ENCODE measurements at regions not wholly inside any gene's neighbourhood (a gene's known extent, or its start where the extent isn't known, plus 50 kb on each side); places are given as distances from the start of the nearest gene placed in this dataset.

DNA sequence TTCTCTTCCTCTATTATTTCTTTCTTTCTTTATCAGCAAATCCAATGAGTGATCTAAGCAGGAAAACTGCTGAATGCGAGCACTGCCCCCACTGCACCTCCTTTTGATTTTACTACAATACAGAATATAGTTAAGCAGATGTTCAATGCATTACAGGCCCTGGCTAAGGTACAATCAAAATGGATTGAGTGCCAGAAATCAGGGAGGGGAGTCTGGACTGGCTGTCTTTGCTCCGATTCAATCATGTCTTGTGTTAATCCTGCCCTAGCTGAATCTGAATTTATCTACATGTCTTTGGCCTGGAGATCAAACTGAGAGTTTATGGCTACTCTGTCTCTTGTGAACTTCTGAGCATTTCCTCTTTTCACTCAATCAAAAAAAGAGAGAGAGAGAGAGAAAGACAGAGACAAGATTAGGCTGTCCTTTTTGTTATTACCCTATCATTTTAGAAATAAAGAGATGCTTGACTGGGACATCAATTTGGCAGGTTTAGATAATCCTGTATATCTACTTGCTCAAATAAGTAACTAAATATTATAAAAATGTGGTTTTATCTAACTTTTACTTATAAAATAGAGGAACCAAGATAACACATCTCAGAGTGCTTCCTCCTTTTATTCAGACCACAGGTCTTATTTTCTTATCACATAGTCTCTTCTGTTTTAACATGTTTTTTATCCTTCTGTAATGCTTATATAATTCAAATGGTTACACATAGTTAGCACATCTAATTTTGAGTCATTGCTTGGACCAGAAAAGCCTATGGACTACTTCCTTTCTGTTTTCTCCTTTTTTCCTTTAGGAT is 656.2 kb downstream of the KCNJ2 start:
- peak; percentile 63 for DNase-seq

DNA sequence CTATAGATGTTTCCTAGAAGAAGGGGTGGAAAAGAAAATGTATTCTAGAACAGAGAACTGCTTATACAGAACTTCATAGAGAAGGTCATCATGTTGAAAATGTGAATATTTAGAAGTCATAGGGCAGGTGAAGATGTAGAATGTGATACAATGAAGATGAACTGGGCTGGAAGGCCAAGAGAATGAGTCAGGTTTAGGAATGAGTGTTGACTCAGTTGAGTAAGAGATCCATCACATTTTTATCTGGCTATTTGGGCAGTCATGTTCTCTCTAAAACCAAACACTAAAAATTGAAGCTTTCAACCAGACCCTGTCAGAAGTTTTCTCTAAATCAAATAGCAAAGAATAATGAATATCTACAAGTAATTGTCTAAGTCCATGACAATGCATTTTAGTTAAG is 660.5 kb downstream of the KCNJ2 start:
- no peak for DNase-seq

DNA sequence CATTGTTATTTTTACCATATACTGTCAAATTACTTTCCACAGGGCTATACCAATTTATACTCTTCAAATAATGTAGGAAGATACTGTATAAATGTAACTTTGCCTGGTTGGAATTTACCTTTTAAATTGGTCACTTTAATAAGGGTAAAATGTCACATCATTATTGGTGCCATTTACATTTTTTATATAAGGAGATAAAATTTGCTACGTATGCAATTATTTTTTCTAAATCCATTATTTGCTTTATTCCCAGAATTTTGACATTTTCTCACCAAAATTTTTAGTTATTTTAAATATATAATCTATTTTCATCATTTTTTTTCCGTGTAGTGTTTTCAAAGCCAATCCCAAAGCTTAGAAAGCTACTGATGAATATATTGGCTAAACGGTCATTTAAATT is 664.7 kb downstream of the KCNJ2 start:
- DNase-seq: no peak

DNA sequence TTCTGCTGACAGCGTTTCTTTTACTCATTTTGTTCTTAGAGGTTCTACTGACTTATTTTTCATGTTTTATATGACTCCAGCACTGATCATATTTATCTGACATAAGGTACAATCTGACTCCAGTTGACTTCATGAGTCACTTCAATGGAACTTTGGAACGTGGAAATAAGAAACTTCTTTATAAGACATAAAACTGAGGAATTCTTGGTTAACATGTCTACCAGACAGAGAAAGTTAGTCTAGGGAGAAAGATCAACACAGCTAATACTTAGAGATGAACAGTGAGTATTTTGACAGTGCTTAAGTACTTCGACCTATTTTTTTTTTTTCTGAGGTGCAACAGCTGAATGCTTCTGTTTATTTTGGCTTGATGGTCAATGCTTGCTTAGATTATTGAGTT is 679.5 kb downstream of the KCNJ2 start:
- DNase-seq: no peak

DNA sequence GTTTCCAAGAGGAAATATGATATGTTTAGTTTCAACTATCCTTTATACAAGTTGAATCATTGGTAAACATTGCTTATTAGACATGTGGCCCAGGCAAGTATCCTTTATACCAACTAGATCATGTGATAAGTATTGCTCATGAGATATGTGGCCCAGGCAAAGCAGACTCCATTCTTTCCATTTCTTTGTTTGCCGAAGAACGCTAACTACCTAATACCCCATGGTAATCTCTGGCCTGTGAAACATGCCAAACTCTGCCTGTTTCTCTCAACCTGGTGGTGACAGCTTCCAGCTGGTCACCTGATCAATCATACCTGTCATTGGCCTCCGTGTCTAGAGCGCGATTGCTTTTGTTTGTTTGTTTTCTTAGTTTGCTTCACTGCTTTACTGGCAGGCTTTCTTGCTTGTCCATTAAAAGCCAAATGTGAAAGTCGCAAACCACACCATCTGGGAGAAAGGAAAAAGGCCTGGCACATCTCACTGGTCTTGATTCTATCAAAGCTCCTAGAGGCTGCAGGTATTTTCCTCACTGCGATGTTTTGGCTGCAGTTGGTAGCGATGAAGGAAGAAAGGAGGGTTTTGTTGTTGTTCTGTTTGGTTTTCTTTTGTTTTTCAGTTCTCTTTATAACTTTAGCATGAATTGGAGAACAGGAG is 686.2 kb downstream of the KCNJ2 start:
- peak; percentile 38 for DNase-seq

DNA sequence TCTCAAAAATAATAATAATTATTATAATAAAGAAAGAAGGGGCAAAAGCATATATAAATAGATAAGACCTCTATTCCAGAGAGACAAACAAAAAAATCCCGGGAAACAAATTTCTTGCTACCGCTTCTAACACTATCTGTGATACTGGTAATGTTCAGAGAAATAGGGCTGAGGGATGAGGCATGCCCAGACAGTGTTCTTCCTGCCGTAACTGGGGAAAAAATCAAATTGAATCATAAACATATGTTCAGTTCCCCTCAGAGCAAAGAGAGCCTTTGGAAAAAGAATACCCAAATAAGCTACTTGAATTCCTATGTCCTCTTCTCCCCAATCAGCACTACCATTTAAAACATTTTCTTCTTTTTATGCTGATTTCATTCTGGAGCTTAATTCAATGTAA is 688.0 kb downstream of the KCNJ2 start:
- peak; percentile 66 for DNase-seq

DNA sequence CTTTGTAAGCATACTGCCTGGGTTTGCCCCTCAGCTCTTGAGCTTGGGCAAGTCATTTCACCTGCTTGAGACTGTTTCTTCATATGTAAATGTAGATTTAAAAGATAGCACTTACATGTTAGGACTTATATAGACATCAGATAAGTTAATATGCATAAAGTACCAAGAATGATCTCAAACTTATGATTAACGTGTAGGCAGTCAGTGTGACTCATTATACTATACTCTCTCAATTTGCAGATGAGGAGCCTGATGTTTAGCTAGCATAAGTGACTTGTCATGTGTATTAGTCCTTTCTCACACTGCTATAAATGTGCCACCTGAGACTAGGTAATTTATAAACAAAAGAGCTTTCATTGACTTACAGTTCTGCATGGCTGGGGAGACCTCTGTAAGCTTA is 690.5 kb downstream of the KCNJ2 start:
- DNase-seq: no peak

DNA sequence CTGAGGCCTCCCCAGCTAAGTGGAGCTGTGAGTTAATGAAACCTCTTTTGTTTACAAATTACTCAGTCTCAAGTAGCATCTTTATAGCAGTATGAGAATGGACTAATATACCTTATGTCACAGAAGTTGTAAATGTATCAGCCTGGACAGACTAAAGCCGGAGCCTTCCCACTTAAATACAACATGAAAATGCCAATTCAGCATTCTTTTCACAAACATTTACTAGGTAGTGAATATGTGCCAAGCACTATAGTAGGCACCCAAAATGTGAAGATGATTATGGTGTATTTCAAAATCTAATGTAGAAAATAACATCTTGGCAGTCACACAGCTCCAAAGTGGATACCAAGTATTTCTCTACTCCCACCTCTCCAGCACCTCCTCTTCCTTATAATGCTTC is 693.0 kb downstream of the KCNJ2 start:
- no peak for DNase-seq

DNA sequence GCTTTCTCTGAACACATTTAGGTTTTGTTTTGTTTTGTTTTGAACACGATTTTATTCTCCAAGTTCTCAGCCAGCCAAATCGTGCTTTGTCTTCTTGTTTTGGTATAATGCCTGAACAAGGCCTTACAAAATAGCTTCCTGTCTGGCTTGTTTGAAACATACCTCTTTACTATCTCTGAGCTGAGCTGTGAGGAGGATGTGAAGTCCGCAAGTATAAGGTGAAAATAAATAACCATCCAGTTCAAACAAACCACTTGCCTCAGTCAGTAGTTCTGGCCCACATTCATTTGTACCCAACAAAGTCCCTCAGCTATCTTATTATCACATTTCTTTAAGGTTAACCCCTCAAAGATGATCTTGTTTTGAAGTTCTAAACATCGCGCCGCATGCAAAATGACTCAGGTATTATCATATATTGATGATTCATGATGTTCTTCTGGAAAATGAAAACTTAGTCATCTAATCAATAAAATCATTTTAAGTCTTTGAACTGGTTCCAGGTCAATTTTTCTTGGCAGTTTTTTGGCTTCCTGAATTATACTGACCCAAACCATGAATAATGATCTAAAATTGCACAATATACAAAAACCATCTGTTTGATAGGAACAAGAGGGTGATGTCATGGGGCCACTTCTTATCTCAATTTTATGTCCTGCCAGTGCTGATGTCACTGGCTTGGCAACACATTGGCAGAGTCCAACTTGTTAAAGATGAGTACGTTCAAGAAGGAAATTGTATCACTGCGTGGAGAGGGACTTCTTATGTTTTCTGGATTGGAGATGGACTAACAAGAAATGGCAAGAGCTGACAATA is 694.3 kb downstream of the KCNJ2 start:
- DNase-seq: no peak

DNA sequence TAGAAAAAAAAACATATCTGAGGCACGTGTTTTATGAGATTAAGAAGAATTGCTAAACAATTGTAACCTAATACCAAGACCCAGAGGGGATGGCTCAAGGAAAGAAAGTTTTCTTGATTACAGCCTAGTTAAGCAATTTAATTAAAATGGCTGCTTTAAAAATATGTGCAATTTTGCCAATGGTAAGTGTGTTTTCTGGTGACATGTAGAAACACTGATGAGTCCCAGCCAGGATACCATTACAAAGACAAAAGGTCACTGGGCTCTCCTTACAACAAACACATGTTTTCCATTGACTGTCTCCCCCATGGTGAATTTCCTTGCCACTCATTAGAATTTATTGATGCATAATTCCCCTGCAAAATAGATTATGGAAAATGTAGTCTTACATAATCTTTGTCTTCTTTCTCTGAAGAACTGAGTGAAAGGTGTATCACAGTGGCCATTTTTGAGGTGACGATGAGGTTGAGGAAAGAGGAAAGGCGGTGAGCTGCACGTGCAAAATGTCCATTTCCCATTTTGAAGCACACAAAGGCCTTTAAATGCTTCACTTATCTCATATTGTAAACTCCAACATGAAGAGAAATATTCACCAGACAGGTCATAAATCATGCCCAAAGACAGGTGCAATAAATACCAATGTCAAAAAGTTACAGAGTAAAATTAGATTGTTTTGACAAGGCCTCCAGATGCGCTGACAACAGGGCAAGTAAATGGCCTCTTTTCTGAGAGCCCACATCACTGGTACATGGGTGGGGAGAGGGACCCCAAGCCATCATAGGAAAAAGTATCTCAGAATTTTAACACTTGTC is 696.9 kb downstream of the KCNJ2 start:
- no peak for DNase-seq

DNA sequence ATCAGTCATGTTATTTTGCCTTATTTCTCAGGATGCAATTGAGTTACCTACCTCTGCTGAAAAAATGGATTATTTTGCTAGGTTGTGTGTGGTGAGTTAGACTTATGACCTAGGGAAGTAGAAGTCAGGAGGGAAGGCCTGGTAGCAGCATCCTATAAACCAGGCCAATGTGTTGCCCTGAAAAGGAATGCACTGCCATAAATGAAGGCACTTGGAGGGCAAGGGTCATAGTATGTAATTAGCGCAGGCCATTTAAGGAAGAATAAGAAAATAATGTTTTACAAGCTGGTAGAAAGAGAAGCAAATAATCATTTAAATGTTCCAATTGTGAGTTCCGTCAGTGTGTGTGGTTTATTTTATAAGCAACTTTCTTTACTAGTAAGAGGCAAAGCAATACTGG is 698.8 kb downstream of the KCNJ2 start:
- no peak for DNase-seq

DNA sequence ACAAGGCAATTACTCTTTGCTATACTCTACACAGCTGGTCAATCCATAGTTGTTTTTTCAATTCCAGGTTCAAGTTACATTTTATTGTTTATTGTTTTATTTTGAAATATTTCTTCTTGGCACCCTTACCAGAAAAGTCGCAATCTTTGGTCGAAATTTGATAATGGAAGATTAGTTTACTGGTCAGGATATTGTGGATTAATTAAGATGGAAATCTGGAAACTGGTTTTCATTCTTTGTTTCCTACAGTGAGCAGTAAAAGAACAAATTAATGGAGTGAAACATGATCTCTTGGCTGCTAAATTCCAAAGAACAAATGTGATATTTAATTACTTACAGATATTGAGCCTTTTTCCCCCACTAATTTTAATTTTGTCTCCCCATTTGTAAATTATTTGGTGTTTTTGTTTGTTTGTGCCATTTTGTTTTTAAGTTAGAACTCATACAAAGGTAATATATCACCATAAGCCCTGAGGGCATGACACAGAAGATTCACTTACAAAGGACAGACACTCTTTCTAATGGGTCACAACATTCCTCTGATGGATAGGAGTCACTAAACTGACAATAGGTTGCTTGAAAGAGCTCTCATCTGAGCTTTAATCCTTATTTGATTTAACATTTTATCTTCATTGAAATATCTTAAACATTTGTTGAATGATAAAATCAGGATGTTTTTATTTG is 700.2 kb downstream of the KCNJ2 start:
- no peak for DNase-seq

DNA sequence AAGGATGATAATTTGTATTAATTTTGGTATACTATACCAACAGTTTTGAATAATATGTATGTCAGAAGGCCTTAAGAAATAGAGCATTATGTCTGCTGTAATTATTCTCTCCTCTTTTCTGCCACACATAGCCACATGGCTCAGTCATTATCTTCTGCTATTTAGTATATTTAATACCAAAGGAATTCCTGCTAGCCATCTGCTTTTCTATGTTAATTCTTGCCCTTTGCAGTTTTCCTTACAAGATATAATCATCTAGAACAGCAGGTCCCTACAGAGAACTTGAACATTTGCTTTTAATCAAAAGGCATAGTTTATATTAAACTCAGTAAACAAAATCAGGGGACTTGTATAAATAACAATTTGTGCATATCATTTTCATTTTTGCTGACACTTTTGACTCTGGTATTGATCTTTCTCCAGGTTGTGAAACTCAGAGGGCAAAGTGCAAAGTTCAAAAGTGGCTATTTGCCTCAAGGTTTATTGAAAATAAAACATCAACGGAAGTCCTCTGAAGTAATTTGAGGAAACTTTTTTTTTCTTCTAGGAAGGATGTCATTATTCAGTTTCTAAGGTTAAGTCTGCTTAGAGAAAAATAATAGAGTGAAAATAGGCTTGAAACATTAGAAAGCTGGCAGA is 702.0 kb downstream of the KCNJ2 start:
- peak; percentile 19 for DNase-seq

DNA sequence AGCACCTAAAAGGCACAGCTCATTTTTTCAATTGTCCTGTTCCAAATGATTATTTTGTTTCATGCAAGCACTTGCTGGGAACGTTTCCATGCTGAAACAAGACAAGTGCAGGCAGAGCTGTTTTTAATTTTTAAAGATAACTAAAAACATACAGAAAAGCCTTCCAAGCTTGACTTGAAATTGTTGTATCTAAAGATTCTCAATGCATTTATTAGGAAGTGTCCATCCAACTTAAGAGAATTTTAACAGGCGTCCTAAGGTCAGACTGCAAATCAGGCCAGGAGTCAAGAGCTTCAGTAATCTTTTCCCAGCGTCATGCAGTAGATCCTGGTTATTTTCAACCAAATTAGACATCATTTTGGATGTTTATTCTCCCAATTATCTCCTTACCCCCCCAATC is 702.8 kb downstream of the KCNJ2 start:
- no peak for DNase-seq

DNA sequence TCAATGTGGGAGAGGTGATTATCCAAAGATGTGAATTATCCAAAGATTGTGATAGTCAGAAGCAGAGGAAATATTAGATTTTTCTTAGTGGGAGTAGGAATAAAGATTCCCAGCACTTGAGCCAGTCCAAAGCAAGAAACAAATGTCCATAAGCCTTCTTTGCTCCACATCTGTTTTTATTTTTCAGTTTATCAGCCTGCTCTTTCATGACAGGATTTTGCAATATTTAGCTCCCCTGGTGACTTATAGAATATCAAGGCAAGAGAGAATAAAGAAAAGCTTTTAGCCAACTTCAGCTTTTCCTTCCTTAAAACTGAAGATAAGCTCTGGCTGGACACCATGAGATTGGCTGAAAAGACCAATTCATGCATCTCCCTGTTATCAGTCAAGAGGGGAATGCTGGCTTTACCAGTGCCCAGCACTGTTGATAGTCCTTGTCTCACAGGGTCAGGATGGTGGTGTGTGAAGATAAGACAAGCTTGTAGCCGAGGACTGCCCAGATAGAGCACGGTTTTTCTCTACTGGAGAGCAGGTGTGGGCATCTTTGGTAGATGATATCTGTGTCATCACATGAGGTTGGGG is 706.5 kb downstream of the KCNJ2 start:
- DNase-seq: no peak

DNA sequence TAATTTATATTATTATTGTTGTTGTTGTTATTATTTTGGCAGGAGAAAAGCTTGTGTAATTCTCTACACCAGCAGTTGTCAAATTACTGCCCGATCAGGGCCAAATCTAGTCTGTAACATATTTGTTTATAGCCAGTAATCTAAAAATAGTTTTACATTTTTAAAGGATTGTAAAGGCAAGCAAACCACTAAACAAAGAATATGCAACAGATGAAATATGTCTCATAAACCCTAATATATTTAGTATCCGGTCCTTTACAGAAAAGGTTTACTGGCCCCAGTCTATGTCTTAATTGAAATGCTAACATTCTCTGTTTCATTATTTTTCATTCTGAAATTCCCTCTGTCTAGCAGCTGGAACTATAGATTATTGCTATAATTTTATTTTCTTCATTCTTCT is 709.5 kb downstream of the KCNJ2 start:
- no peak for DNase-seq

DNA sequence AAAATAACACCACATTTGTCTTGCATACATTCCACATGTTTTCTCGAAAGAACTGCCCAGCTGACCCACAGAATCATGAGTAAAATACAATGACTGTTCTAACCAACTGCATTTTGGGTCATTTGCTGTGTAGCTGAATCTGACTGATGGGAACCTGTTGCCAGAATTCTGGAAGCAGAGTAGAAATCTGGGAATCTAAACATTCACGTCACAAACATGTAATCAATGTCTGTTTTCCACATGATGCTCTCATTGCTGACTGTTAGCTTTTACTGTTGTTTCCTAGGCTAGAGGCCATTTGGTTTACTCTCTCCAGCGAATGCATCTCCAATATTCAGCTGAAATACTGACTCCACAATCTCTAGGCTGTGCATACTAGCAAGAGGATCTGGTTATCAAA is 710.1 kb downstream of the KCNJ2 start:
- DNase-seq: no peak

DNA sequence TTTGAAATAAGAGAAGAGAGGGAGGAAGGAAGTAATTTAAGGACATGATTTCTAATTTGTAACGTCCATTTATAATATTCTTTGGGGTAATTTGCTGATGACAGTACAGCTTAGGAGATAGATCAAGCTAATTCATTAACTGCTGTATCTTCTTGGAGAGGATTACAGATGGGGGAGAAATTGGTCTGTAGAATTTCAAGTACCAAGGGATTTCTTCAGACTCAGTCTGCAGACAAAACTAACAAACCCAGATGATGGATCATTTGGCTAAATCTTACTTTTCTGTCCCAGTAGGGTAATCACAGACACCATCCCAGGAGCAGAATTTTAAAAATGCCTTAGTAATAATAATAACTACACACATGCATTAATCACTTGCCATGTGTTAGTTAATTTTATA is 711.8 kb downstream of the KCNJ2 start:
- DNase-seq: no peak

DNA sequence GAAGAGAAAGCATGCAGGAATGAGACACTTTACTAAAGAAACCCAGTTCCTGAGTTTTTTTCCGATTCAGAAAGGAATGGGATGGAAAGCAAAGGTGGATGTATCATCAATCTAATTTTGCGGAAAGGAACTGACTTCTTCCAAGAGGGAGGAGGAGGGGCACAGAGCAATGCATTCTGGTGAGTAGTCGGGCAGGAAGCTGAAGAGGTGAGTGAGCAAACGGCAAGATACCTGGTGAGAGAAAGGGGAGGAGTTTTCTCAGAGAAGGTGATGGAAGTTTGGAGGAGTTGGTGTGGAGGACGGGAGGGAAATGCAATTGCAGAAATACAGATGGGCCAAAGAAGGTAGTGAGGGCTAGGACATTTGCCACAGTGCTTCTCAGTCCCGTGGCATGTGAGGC is 713.2 kb downstream of the KCNJ2 start:
- DNase-seq: no peak

DNA sequence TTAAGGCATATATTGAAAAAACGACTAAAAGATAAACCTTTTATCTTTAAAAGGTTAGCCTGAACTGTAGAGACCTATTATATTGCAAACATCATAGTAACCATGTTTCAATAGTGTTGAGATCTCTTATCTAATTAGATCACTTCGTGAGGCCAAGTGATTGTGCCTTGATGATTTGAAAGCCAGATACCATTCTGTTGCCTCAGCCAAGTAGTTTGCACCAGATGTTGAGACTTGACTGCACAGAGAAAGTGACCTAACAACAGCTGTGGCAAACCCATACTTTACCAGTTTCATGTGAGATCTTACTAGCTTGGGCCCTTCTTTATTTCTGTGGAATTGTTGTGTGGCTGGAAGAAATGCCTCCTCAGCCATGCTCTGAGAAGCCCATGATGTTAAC is 717.3 kb downstream of the KCNJ2 start:
- no peak for DNase-seq

DNA sequence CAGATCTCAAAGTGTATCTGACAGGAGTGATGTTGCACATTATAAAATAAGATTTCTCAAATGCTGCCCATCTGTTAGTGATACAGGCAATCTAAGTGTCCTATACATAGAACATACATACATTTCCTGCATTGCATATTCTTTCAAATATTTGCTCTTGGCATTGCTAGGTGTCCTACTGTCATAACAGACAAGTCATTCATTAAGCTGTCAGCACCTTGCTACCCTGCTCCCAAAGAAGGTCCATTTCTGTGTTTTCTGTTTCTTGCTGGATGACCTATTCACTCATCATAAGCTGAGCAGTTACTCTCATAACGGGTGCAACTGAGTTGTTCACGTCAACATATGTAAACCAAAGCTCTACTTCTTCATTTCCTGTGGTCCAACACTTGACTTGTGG is 719.0 kb downstream of the KCNJ2 start:
- no peak for DNase-seq

DNA sequence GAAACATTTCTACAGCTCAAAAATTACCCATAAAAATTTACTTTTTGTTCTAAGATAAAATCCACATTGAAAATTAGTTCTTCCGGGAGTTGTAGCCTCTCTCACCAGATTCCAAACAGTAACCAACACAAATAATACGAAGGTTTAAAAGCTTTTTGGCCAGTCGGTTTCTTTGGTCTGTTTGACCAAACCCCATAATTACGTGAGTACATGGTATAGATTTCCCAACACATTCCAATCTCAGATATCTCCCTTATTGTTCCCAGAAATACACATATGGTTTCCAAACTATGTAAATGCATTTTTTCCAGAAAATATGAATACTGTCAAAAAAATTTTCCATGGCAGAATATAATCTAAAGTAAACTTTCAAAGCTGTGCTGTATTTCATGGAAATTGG is 722.0 kb downstream of the KCNJ2 start:
- DNase-seq: no peak
